Esophagus muscularis mucosa (tissue), 4 donors: ENCODE measurements at regions not wholly inside any gene's neighbourhood (a gene's known extent, or its start where the extent isn't known, plus 50 kb on each side); places are given as distances from the start of the nearest gene placed in this dataset.

Experiments
- CTCF ChIP-seq, 3 experiments: fragments of 200-600 bp in 2 of 3; fragments of 450-650 bp in 1 of 3; sonication (generic) in 2 of 3; IDR thresholded peaks; one replicate each; pipeline ENCODE4 v1.5.1; 2017 to 2019; ENCODE audit warnings: antibody characterized with exemption in 3 of 3, mild to moderate bottlenecking in 2 of 3, moderate library complexity in 1 of 3
- EP300 ChIP-seq: sonication (generic); formaldehyde crosslinking; IDR thresholded peaks from one replicate; pipeline ENCODE4 v1.6.1; 2017; ENCODE audit warnings: antibody characterized with exemption
- POLR2A ChIP-seq: fragments of 450-650 bp; IDR thresholded peaks from one replicate; pipeline ENCODE4 v1.6.1; 2017; ENCODE audit warnings: antibody characterized with exemption, moderate library complexity, mild to moderate bottlenecking, low read depth

GRCh38 chr1:60413091-60413490 is 339.5 kb upstream of the C1orf87 start:
- TF ChIP-seq CTCF (IDR thresholded peaks at IDR 0.05) (no peak), POLR2A (no peak), EP300 (no peak)
